GM18507 (cell line): ENCODE measurements at regions not wholly inside any gene's neighbourhood (a gene's known extent, or its start where the extent isn't known, plus 50 kb on each side); places are given as distances from the start of the nearest gene placed in this dataset.

ENCODE experiments used
- DNase-seq: peaks from one replicate; pipeline ENCODE4 v3.0.0; 2011; ENCODE audit warnings: low read depth; ENCODE audit not compliant: insufficient read length; ENCODE audit errors: extremely low spot score
- FAIRE-seq: peaks from 2 replicates; lab custom pipeline; 2011; peaks lifted over from hg19 to GRCh38; lab: Jason Lieb, UNC

- DNase-seq = no peak
- no peak for FAIRE-seq
These were observed 190.8 kb upstream of the MTPN start for GRCh38 chr7:136167991-136168390.

- DNase-seq = no peak
- no peak for FAIRE-seq
These were observed 189.4 kb upstream of the MTPN start for GRCh38 chr7:136166521-136166920.

GRCh38 chr7:136163340-136163801 is 186.2 kb upstream of the MTPN start:
- FAIRE-seq (no peak), DNase-seq (no peak)

DNA sequence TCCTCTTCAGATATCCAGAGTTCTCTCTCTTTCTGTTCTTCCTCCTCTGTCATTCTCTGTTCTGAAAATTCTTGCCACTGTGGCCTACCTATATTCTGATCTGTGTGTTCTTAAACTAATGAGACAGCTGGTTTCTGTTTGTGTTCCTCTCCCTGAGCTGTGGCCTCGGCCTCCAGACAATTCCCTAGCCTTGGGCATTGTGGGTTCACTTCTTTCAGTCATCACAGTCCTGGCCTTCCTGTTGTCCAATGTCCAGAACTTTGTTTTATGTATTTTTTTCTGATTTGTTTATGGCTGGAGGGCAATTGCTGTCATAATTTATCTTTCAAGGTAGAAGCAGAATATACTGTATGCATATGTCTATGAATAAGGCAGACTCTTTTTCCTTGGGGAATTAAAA is 173.2 kb upstream of the MTPN start:
- DNase-seq = no peak
- FAIRE-seq = no peak

DNA sequence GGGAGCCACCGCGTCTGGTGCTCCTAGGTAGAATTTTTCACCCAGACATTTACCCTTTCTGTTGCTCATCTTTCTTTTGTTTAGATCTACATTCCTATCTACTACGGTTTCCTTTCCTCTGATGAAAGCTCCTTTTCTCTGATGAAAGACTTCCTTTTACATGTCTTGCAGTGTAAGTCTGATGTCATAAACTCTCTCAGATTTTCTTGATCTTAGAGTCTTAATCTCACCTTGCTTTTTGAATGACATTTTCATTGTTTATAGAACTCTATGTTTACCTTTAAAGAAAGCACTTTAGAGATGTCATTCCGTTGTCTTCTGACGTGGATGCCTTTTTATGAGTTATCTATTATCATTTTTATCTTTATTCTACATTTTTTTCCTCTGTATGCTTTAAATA is 171.8 kb upstream of the MTPN start:
- FAIRE-seq (no peak), DNase-seq (no peak)

DNA sequence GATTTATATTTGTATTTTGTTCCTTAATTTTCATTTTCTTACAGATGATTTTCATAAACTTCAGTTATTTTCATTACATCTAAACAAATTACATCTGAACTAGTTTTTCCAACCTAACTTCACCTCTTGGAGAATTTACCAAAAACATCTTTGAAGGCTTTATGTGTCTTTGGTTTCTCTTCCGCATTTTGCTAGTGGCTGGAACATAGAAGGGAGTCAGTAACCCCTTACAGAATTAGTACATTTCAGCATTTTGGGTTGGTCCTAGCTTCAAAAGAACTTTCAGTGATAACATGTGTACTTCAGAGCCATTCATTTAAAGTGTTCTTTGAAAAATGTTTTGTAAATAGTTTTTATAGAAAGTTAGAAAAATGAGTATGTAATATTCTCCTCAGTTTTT is 169.8 kb upstream of the MTPN start:
- no peak for FAIRE-seq
- no peak for DNase-seq

DNA sequence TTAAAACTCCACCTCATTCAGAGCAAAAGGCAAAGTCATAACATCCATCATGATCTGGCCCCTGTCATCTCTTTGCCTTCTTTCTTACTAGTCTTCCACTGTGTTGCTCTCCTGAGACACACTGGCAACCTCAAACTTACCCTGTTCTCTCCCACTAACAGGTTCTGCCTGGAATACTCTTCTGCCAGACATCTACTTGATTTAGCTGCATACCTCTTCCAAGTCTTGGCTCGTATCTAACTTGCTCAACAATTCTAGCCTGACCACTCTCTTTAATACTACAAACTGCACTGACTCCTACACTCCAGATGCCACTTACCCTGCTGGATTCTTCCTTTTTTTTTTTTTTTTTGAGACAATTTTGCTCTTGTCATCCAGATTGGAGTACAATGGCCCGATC is 167.0 kb upstream of the MTPN start:
- no peak for FAIRE-seq
- no peak for DNase-seq

- FAIRE-seq (no peak), DNase-seq (no peak)
These were observed 166.1 kb upstream of the MTPN start for GRCh38 chr7:136143271-136143670.

- FAIRE-seq (no peak), DNase-seq (no peak)
These were observed 165.4 kb upstream of the MTPN start for GRCh38 chr7:136142583-136142982.

- no peak for FAIRE-seq
- DNase-seq = no peak
These were observed 163.3 kb upstream of the MTPN start for GRCh38 chr7:136140469-136140868.

DNA sequence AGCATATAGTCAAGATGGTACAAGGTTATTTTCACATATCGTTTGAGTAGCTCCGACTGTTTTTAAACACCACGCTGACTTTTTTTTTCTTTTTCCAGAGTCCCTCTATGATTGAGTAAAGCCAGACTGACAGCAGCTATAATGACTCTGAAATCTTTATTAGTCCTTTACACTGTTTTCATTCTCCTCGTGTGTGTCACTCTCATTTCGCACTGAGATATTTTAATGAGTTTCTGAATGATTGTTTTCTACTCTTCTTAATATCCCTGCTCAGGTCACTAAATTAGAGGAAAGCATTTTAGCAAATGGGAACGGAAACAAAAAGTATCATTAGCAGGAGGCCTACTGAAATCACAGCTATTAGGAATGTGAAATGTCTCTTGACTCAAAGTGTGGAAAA is 162.3 kb upstream of the MTPN start:
- DNase-seq = no peak

DNA sequence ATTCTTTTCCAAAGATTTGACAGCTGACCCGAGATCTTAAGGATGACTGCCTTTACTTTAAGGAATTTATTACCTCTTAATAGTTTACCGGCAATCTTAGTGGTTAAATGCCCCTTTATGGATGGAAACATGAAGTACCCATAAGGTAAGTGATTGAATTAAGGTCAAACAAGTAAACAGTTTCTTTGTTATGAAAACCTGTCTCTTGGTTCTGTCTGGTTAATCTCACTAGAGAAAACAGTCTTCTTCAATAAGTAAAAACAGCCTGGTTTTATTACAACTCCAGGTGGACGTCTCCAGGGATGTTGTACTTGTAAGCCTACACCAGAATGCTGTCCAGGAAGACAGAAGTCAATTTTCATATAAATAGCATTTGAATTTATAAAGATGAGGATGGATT is 161.8 kb upstream of the MTPN start:
- FAIRE-seq (no peak), DNase-seq (no peak)

More for the DNA sequence above, 162.3 kb upstream of the MTPN start:
- no peak for FAIRE-seq

GRCh38 chr7:136136906-136137454 is 159.8 kb upstream of the MTPN start:
- DNase-seq (no peak), FAIRE-seq (no peak)

DNA sequence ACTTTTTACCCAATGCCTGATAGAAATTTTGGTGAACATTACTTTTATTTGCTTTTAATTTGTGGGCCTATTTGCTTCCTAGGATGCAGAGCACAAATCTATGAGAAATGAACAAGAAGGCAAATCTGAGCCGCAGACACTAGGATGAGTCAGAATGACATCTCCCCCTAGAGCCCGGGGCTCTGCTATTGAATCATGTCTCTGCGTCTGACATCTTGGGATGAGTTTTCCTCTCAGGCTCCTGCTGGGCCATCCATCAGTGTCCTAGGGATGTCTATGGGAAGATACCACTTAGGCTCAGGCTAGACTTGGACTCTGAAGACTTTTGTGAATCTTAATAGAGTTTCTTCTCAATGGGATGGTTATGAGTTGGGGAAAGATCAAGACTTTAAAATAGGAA is 157.3 kb upstream of the MTPN start:
- DNase-seq (no peak), FAIRE-seq (no peak)

DNA sequence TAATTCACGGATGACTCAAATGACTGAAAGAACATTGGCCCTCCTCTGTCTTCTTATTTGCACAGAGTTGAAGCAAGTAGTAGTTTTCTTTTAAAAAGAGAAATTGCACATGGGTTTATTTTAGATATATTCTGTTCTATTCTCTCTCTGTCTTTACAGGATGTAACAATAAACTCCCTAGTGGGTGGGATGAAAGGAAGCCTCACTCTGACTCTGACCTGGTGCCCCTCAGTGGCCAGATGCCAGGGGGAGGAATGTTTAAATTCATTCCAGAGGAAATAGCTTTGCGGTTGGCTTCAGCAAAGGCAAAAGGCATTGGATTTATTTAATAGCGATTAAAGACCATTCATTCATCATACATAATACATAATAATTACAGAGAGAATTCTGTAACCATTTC is 156.4 kb upstream of the MTPN start:
- FAIRE-seq (no peak), DNase-seq (no peak)

DNA sequence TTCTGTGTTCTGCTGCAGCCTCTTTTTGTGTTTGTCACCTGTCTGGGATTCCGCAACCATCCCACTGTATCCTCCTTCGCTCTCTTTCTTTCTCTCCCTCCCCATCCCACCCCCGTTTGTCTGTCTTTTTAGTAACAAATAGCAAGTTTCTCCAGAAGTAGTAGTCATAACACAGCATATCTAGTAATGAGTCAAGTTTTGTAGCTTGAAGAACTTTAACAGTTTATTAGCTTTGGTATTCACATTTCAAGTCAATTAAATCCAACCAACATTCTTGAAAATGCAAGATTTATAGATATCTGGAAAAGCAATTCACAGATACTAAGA is 154.1 kb upstream of the MTPN start:
- FAIRE-seq (no peak), DNase-seq (no peak)

DNA sequence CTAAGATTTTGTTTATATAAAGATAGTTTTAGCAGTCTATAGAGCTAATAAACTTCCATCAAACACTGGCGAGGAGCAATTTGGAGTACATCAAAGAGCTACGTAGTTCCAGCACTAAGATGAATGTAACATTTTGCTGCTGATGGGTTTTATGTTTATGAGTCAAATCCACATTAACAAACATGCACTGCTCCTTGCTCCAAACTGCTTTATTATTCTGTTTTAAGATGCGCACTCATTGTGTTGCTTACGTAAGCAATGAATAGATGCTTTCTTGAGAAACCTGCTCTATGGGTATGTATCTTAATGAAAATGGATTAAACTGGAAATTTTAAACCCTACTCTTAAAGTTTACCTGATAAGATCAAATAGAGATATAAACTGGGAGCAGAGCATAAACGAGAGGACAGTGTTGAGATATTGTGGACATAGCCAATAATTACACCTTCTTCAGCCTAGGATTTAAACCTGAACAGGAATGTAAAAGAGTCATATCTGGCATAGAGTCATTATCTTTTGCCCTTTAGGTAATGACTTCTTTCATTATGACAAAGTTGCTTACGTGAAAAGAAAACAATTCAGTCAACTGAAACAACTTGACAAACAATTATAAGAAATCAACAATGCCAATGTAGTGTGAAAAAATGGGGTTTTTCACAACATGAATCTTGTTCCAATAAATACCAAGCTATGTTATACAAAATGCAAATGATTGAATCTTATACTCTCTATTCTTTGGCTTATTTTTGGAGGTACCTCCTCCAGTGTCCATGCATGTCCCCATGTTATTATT is 153.5 kb upstream of the MTPN start:
- FAIRE-seq (no peak), DNase-seq (no peak)

DNA sequence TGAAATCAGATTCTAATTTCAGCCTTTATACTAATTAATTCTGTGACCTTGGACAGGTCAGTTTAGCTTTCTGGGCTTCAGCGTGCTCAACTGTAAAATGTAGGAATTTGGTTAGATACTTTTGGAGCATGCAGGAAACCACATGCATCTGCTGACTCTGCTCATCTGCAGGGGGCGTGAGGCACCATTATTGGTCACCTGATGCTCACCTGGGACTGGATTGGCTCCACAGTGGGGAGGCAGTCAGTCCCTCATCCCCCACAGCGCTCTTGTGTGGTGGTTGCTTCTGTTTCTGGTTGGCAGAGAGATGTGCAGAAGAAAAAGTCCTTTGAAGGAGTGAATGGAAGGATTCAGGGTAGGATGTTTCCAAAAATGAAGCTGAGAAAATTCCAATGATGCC is 150.9 kb upstream of the MTPN start:
- FAIRE-seq (no peak), DNase-seq (no peak)

DNA sequence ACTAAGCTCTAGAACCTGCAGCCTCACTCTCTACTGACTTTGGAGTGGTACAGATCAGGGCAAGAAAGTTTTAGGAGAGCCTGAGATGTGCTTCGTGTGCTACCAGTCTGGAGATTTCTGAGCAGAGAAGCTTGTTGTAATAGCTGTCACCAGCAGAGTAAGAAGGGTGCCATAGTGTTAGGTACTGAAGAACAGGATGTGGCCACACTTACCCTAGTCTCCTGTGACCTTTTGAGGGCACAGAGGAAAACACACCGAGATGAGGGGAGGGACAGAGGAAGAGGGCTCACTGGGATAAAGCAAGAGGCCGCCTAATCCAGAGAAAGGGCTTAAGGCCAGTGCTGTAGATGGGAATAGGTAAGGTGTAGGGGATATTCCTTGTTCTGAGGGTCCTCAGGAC is 146.2 kb upstream of the MTPN start:
- FAIRE-seq = no peak

DNA sequence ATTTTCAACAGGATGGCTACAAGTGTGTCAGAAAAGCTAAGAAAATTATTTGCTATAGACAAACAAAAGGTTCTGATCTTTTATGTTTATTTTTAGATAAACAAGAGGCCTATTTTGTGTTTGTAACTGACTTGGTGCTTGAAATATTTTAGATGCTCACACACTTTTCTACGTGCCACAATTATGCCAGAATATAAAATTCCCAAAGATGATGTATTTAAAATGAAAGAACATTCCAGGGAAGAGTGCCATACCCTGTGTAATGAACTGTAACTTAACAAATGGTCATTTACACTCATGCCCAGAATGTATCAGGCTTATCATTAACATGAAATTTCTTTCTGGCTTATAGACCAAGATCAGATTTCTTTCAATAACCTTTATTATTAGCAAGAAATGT is 144.9 kb upstream of the MTPN start:
- DNase-seq (no peak), FAIRE-seq (no peak)

More for the DNA sequence above, 146.2 kb upstream of the MTPN start:
- DNase-seq = no peak

GRCh38 chr7:136117539-136117938 is 140.4 kb upstream of the MTPN start:
- no peak for FAIRE-seq
- DNase-seq = no peak

- DNase-seq = no peak
- FAIRE-seq = no peak
These were observed 139.0 kb upstream of the MTPN start for GRCh38 chr7:136116186-136116585.
